ENCODE measurements at regions not wholly inside any gene's neighbourhood (a gene's known extent, or its start where the extent isn't known, plus 50 kb on each side); places are given as distances from the start of the nearest gene placed in this dataset.
"Not testable (repeated sequence)": the region's sequence is repeated elsewhere in the genome, so short reads cannot be mapped to it uniquely, and the experiment has no call there.

GRCh38 chr12:72836194-72836593 lies 564.0 kb downstream of the TRHDE start:
- in situ Hi-C loops (cut with MboI; ENCODE audit: low pct_unique_long_range_greater_than_20kb, low sequenced_read_pairs) = no loop called here
- DNase-seq = no peak

DNA sequence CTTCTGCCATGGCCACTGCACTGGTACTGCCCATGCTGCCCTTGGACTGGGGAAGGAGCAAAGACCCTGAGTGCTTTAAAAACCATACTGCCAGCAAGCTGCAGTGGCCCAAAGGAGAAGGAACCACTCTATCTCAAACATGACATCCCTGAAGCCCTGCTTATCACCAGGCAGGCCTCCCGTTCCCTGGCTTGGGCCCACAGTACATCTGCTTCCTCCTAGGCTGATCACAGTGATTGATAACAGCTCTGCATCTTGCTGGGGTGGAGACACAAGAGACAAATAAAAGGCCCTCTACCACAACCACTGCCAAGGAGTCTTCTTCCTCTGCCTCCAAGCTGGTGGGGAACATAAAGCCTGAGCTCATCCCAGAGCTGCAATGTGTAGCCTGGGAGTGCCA lies 567.5 kb downstream of the TRHDE start:
- in situ Hi-C loops (cut with MboI; ENCODE audit: low pct_unique_long_range_greater_than_20kb, low sequenced_read_pairs) = no loop called here
- peak; percentile 7 for DNase-seq

DNA sequence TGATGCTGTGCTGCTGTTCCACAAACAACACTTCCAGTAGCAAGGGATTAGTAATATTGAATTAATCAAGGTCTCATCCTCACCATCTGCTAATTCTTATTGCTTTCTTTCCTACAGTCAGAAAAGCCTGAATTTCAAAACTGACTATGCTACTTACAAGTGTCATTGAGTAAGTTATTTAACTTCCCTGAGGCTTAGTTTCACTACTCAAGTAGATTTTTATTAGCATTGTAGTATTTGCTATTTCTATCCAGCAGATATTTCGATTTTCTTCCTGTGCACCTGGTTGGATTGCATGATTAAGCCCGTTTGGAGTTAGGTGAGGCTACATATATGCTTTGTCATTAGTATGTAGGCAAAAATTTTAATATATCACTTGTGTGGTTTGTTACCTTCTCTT lies 591.5 kb downstream of the TRHDE start:
- no peak for DNase-seq
- in situ Hi-C loops (cut with MboI; ENCODE audit: low pct_unique_long_range_greater_than_20kb, low sequenced_read_pairs) = no loop called here

GRCh38 chr12:72865921-72866320 lies 593.8 kb downstream of the TRHDE start:
- in situ Hi-C loops (cut with MboI; ENCODE audit: low pct_unique_long_range_greater_than_20kb, low sequenced_read_pairs) = no loop called here
- DNase-seq = no peak

GRCh38 chr12:72869024-72869423 lies 596.9 kb downstream of the TRHDE start:
- no peak for DNase-seq
- in situ Hi-C loops (cut with MboI; ENCODE audit: low pct_unique_long_range_greater_than_20kb, low sequenced_read_pairs) = no loop called here

DNA sequence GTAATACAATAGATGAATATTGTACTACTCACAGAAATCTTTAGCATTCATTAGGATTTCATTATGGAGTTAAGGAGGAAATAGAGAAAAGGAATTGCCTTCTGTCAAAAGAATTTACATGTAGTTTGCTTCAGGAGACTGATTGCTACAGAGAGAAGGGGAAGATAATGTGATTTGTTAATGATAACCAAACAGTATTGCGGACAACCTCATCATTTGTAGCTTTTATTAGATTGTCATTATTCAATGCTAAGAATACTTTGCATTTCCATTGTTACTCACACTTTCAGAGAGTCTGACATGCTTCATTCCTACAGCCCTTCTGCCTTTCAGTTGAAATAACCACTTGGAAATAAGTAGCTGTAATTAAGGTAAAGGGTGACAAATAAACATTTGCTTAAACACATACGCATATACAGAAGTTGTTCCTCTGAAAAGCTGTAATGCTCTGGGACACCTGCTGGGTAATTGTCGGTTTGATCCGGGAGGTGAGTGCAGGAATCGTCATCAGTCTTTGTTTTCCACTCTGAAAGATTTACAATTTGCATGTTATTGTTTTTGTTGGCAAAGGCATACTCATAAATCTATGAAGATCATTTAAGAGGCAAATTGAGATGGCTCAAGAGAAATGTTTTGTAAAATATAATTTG lies 600.2 kb downstream of the TRHDE start:
- in situ Hi-C loops (cut with MboI; ENCODE audit: low pct_unique_long_range_greater_than_20kb, low sequenced_read_pairs) = no loop called here
- DNase-seq = no peak

- DNase-seq = no peak
- in situ Hi-C loops (cut with MboI; ENCODE audit: low pct_unique_long_range_greater_than_20kb, low sequenced_read_pairs) = no loop called here
Observed at GRCh38 chr12:72872996-72873395, 600.8 kb downstream of the TRHDE start.

DNA sequence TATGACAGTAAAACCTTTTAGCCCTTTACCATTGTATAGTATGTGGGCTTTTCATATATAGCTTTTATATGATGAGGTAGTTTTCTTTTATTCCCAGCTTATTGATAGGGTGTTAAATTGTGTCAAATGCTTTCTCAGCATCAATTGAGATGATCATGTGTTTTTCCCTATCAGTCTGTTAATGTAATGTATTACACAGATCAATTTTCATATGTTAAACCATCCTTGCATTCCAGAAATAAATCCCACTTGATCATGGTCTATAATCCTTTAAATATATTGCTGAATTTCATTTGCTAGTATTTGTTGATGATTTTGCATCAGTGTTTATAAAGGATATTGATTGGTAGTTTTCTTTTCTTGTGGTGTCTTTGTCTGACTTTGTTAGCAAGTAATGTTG lies 603.9 kb downstream of the TRHDE start:
- in situ Hi-C loops (cut with MboI; ENCODE audit: low pct_unique_long_range_greater_than_20kb, low sequenced_read_pairs) = no loop called here

DNA sequence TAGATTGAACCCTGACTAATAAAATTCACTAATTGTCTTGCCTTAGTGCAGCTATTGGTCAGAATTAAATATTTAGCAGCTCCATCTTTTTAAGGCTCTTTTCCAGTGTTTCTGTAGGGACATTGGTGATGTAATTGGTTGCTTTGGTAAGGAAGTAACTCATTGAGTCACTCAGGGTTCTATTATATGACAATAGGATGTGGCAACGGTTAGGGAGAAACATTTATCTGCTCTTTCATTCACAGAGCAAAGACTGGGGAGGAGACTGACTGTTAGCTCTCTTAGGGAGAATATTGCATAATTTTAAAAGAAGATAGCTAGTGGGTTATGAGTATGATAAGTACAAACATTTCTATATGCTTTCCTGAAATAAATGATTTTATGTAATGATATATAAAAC lies 616.5 kb downstream of the TRHDE start:
- in situ Hi-C loops (cut with MboI; ENCODE audit: low pct_unique_long_range_greater_than_20kb, low sequenced_read_pairs) = no loop called here
- DNase-seq = no peak

More for the DNA sequence above, 603.9 kb downstream of the TRHDE start:
- no peak for DNase-seq

- no peak for DNase-seq
- in situ Hi-C loops (cut with MboI; ENCODE audit: low pct_unique_long_range_greater_than_20kb, low sequenced_read_pairs) = no loop called here
Observed at GRCh38 chr12:72889791-72890190, 617.6 kb downstream of the TRHDE start.

DNA sequence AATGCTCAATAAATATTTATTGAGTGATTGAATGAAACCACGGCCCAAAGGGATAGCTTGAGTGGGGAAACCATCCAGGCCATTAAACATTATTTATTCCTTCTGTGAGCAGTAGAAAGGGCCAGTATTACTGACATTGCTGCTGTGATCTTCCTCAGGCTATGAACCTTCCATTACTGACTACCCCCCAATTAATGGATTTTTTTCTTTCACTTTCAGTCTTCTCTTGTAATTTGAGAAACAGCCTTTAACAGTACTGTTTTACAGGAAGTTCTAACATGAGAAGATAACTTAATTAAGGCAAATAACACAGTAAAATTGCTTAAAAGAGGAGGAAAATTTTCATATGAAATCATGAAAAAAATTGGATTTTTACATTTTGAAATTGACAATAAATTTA lies 629.5 kb downstream of the TRHDE start:
- in situ Hi-C loops (cut with MboI; ENCODE audit: low pct_unique_long_range_greater_than_20kb, low sequenced_read_pairs) = no loop called here
- DNase-seq = no peak

DNA sequence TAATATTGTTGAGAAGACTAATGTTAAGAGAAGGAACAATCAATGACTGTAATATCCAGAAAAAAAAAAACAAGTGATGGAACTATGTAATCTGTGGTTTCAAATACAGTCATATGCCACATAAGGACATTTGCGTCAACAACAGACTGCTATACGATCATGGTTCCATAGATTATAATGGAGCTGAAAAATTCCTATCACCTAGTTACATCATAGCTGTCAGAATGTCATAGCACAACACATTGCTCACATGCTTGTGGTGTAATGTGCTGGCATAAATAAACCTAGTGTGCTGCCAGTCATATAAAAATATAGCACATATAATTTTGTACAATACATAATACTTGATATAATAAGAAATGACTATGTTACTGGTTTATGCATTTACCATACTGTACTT lies 653.5 kb downstream of the TRHDE start:
- in situ Hi-C loops (cut with MboI; ENCODE audit: low pct_unique_long_range_greater_than_20kb, low sequenced_read_pairs) = no loop called here

DNA sequence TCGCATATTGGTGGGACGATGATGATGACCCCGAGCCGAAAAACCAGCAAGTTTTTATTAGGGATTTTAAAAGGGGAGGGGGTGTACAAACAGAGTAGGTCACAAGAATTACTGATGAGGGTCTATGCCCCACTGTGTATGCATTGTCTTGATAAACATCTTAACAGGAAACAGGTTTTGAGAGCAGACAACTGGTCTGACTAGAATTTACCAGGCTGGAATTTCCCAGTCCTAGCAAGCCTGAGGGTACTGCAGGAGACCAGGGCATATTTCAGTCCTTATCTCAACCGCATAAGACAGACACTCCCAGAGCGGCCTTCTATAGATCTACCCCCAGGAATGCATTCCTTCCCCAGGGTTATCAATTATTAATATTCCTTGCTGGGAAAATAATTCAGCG lies 659.7 kb downstream of the TRHDE start:
- DNase-seq; in situ Hi-C loops (cut with MboI; ENCODE audit: low pct_unique_long_range_greater_than_20kb, low sequenced_read_pairs): not testable (repeated sequence)

More for the DNA sequence above, 653.5 kb downstream of the TRHDE start:
- DNase-seq = no peak

GRCh38 chr12:72937486-72937885 lies 665.3 kb downstream of the TRHDE start:
- no peak for DNase-seq
- in situ Hi-C loops (cut with MboI; ENCODE audit: low pct_unique_long_range_greater_than_20kb, low sequenced_read_pairs) = no loop called here

- no peak for DNase-seq
- in situ Hi-C loops (cut with MboI; ENCODE audit: low pct_unique_long_range_greater_than_20kb, low sequenced_read_pairs) = no loop called here
Observed at GRCh38 chr12:72957454-72957853, 685.3 kb downstream of the TRHDE start.

GRCh38 chr12:72966684-72967083 lies 694.5 kb downstream of the TRHDE start:
- DNase-seq = no peak
- in situ Hi-C loops (cut with MboI; ENCODE audit: low pct_unique_long_range_greater_than_20kb, low sequenced_read_pairs) = no loop called here

DNA sequence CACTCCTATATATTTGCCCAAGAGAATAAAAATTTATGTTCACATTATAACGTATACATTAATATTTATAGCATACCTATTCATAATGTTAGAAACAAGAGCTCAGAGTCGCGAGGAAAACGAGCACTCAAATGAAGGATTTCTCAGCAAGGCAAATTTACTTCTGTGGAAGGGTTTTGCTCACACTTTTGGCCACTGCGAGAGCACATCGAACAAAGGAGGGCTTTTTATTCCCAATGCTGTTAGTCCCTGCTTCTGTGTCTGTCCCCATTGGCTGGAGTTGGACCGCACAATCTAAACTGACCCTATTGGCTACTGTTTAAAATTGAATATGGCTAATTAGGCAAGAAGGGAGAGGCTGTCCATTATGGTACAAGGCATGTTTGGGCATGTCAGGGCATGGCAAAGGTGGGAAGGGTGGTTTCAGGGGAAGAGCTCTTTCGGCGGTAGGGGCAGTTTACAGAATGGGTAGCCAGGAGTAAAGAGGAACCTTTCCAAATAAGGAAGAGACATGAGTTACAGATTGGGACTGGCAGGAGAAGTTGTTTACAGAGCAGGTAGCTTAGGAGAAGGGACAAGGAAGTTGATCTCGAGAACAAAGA lies 702.9 kb downstream of the TRHDE start:
- peak; percentile 58 for DNase-seq
- in situ Hi-C loops (cut with MboI; ENCODE audit: low pct_unique_long_range_greater_than_20kb, low sequenced_read_pairs) = no loop called here

GRCh38 chr12:72978999-72979398 lies 706.8 kb downstream of the TRHDE start:
- DNase-seq = no peak
- in situ Hi-C loops (cut with MboI; ENCODE audit: low pct_unique_long_range_greater_than_20kb, low sequenced_read_pairs) = no loop called here

GRCh38 chr12:72982356-72982755 lies 710.2 kb downstream of the TRHDE start:
- in situ Hi-C loops (cut with MboI; ENCODE audit: low pct_unique_long_range_greater_than_20kb, low sequenced_read_pairs) = no loop called here
- no peak for DNase-seq

- in situ Hi-C loops (cut with MboI; ENCODE audit: low pct_unique_long_range_greater_than_20kb, low sequenced_read_pairs) = no loop called here
- no peak for DNase-seq
Observed at GRCh38 chr12:72986963-72987362, 714.8 kb downstream of the TRHDE start.

DNA sequence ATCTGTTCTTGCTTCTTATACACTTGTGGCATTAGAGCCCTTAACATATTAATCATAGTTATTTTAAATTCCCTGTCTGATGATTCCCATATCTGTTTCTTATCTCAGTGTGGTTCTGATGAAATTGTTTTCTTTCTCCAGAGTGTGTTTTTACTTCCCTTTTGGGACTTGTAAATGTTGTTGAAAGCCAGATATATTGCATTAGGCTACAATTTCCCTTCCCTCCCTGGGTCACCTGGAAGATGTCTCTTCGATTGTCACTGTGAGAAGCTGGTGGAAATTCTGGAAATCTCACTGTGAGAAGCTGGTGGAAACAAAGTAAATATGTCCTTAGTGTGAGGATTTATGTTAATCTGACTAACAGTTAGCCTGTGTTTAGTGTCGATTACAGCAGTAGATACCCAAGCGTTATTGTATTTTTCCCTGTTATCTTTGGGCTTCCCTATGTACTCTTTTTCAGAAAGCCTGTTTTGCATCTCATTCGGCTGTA lies 717.3 kb downstream of the TRHDE start:
- in situ Hi-C loops (cut with MboI; ENCODE audit: low pct_unique_long_range_greater_than_20kb, low sequenced_read_pairs) = no loop called here

More for the DNA sequence above, 717.3 kb downstream of the TRHDE start:
- no peak for DNase-seq

All from KBM-7 (cell line).